Esophagus squamous epithelium (tissue), 4 donors: ENCODE measurements at regions not wholly inside any gene's neighbourhood (a gene's known extent, or its start where the extent isn't known, plus 50 kb on each side); places are given as distances from the start of the nearest gene placed in this dataset.

Experiments
- CTCF ChIP-seq, 6 experiments: fragments of 450-650 bp in 4 of 6; fragments of 200-600 bp in 2 of 6; sonication (generic) in 2 of 6; IDR thresholded peaks; one replicate each; pipeline ENCODE4 v1.5.1; 2016 to 2019; ENCODE audit warnings: antibody characterized with exemption in 6 of 6, mild to moderate bottlenecking in 4 of 6, moderate library complexity in 4 of 6
- POLR2A ChIP-seq, 4 donors: fragments of 450-650 bp; IDR thresholded peaks; one replicate each; pipeline ENCODE4 v1.6.1; 2017; ENCODE audit warnings: antibody characterized with exemption in 4 of 4, mild to moderate bottlenecking in 4 of 4, moderate library complexity in 3 of 4

- TF ChIP-seq POLR2A (IDR thresholded peaks at IDR 0.05) (no peak), CTCF (IDR thresholded peaks at IDR 0.05) (no peak)
Measured at GRCh38 chr9:1453636-1454035, 403.5 kb downstream of the DMRT2 start.
